Liver (tissue), 8 donors: ENCODE measurements at regions not wholly inside any gene's neighbourhood (a gene's known extent, or its start where the extent isn't known, plus 50 kb on each side); places are given as distances from the start of the nearest gene placed in this dataset.

ENCODE experiments used
- DNase-seq: peaks from one replicate; pipeline ENCODE4 v3.0.0-alpha.2; 2017; ENCODE audit warnings: low spot score
- H3K27ac ChIP-seq, 2 donors: one replicate each; pipeline ENCODE4 v1.7.0; 2013; ENCODE audit warnings: inconsistent platforms in 2 of 2, low read length in 2 of 2, control low read depth in 1 of 2, low read depth in 1 of 2, mild to moderate bottlenecking in 1 of 2
- H3K27me3 ChIP-seq, 4 donors: one replicate each; pipeline versions ENCODE4 v1.6.1 to v1.7.0; 2013; ENCODE audit warnings: low read length in 3 of 4, inconsistent platforms in 1 of 4, mild to moderate bottlenecking in 1 of 4, moderate library complexity in 1 of 4; ENCODE audit not compliant: control insufficient read depth in 4 of 4, insufficient read depth in 4 of 4
- H3K36me3 ChIP-seq, 4 donors: one replicate each; pipeline versions ENCODE4 v1.6.1 to v1.7.0; 2013; ENCODE audit warnings: low read length in 3 of 4, mild to moderate bottlenecking in 3 of 4, low read depth in 1 of 4, moderate library complexity in 1 of 4; ENCODE audit not compliant: control insufficient read depth in 4 of 4, insufficient read depth in 3 of 4
- H3K4me1 ChIP-seq, 4 donors: one replicate each; pipeline versions ENCODE4 v1.6.1 to v1.7.0; 2013; ENCODE audit warnings: low read length in 3 of 4, mild to moderate bottlenecking in 3 of 4, moderate library complexity in 1 of 4; ENCODE audit not compliant: control insufficient read depth in 4 of 4, insufficient read depth in 4 of 4
- H3K4me3 ChIP-seq, 3 donors: one replicate each; pipeline versions ENCODE4 v1.6.1 to v1.7.0; 2013; ENCODE audit warnings: low read length in 3 of 3, control low read depth in 1 of 3, low read depth in 1 of 3, mild to moderate bottlenecking in 1 of 3
- H3K9ac ChIP-seq, 2 donors: one replicate each; pipeline ENCODE4 v1.7.0; 2013; ENCODE audit warnings: low read length in 2 of 2, mild to moderate bottlenecking in 2 of 2, moderate library complexity in 2 of 2, control low read depth in 1 of 2, low read depth in 1 of 2
- H3K9me3 ChIP-seq, 4 donors: one replicate each; pipeline versions ENCODE4 v1.6.1 to v1.7.0; 2013; ENCODE audit warnings: low read length in 3 of 4; ENCODE audit not compliant: control insufficient read depth in 4 of 4
- ATF3 ChIP-seq: IDR thresholded peaks from 2 replicates; pipeline ENCODE4 v1.6.1; 2016; ENCODE audit warnings: antibody characterized with exemption
- CTCF ChIP-seq: fragments of 150-350 bp; IDR thresholded peaks from 2 replicates; pipeline ENCODE4 v1.5.1; 2017; ENCODE audit warnings: improper control_type of control experiment, low read depth, low read length; ENCODE audit not compliant: missing input control
- EGR1 ChIP-seq, 2 donors: IDR thresholded peaks; 2 replicates each; pipeline ENCODE4 v1.6.1; 2016 to 2018; ENCODE audit warnings: antibody characterized with exemption in 2 of 2, low read depth in 2 of 2
- FOXA1 ChIP-seq: IDR thresholded peaks from 2 replicates; pipeline ENCODE4 v1.6.1; 2016; ENCODE audit warnings: antibody characterized with exemption
- FOXA2 ChIP-seq: IDR thresholded peaks from 2 replicates; pipeline ENCODE4 v1.6.1; 2016; ENCODE audit warnings: antibody characterized with exemption
- GABPA ChIP-seq, 2 donors: IDR thresholded peaks in 1 of 2; conservative IDR thresholded peaks in 1 of 2; 2 replicates each; pipeline ENCODE4 v1.6.1; 2016; ENCODE audit warnings: antibody characterized with exemption in 2 of 2, mild to moderate bottlenecking in 1 of 2, moderate library complexity in 1 of 2
- HNF4A ChIP-seq, 2 donors: conservative IDR thresholded peaks; 2 replicates each; pipeline ENCODE4 v1.6.1; 2016; ENCODE audit warnings: antibody characterized with exemption in 2 of 2, mild to moderate bottlenecking in 2 of 2
- JUND ChIP-seq, 2 donors: IDR thresholded peaks; 2 replicates each; pipeline ENCODE4 v1.6.1; 2016; ENCODE audit warnings: antibody characterized with exemption in 2 of 2
- MAX ChIP-seq: IDR thresholded peaks from 2 replicates; pipeline ENCODE4 v1.6.1; 2016; ENCODE audit warnings: antibody characterized with exemption
- NR2F2 ChIP-seq: IDR thresholded peaks from 2 replicates; pipeline ENCODE4 v1.6.1; 2016; ENCODE audit warnings: antibody characterized with exemption
- RAD21 ChIP-seq, 2 donors: IDR thresholded peaks; 2 replicates each; pipeline ENCODE4 v1.6.1; 2016; ENCODE audit warnings: antibody characterized with exemption in 2 of 2, mild to moderate bottlenecking in 2 of 2
- REST ChIP-seq: IDR thresholded peaks from 2 replicates; pipeline ENCODE4 v1.6.1; 2016; ENCODE audit warnings: antibody characterized with exemption, mild to moderate bottlenecking
- YY1 ChIP-seq: IDR thresholded peaks from 2 replicates; pipeline ENCODE4 v1.6.1; 2016; ENCODE audit warnings: antibody characterized with exemption, mild to moderate bottlenecking
- ZBTB33 ChIP-seq: IDR thresholded peaks from 2 replicates; pipeline ENCODE4 v1.6.1; 2016; ENCODE audit warnings: antibody characterized with exemption
- WGBS: extraction: QIAGEN DNeasy Blood & Tissue Kit; methylation state at CpG from one replicate; pipeline ENCODE4 v1.1.7; 2013; 5-methylcytosine and 5-hydroxymethylcytosine counted together
- donor health status: healthy.
- donor health status: healthy.
- donor health status: healthy.
- donor health status: healthy.
- donor health status: healthy.

GRCh38 chr22:22771696-22772377 is 115.8 kb upstream of the IGLL5 start:
- Histone ChIP-seq H3K4me3 (no peak overlapping the region), H3K27me3 (no peaks in the 10 kb centered on the region), H3K36me3 (no peaks in the 10 kb centered on the region), H3K27ac (no peak overlapping the region), H3K9me3 (no peaks in the 10 kb centered on the region), H3K9ac (no peak overlapping the region), H3K4me1 (peaks cover 0 to 4% (median 2%) of the 10 kb centered on the region in 4 donors)
- TF ChIP-seq EGR1 (IDR thresholded peaks at IDR 0.05; ENCODE audit: low read depth in 2 of 2) (no peak), FOXA2 (no peak), ATF3 (no peak), YY1 (no peak), RAD21 (IDR thresholded peaks at IDR 0.05) (no peak), MAX (no peak), ZBTB33 (no peak), HNF4A (conservative IDR thresholded peaks at IDR 0.05) (no peak), JUND (IDR thresholded peaks at IDR 0.05) (no peak), REST (no peak), GABPA (IDR thresholded peaks at IDR 0.05 in 1 of 2, conservative IDR thresholded peaks at IDR 0.05 in 1 of 2) (no peak), CTCF (no peak)
- WGBS = 91% methylated on average over 4 of the region's 4 CpGs
- no peak for DNase-seq

GRCh38 chr22:22772396-22772795 is 115.2 kb upstream of the IGLL5 start:
- no peaks in the 10 kb centered on the region for H3K36me3 ChIP-seq
- H3K4me1 ChIP-seq = peaks cover 0 to 4% (median 2%) of the 10 kb centered on the region in 4 donors
- H3K9ac ChIP-seq = no peak overlapping the region
- TF ChIP-seq GABPA (IDR thresholded peaks at IDR 0.05 in 1 of 2, conservative IDR thresholded peaks at IDR 0.05 in 1 of 2) (no peak), FOXA2 (no peak), NR2F2 (no peak), RAD21 (IDR thresholded peaks at IDR 0.05) (no peak), FOXA1 (no peak), ZBTB33 (no peak), JUND (IDR thresholded peaks at IDR 0.05) (no peak), HNF4A (conservative IDR thresholded peaks at IDR 0.05) (no peak), EGR1 (IDR thresholded peaks at IDR 0.05; ENCODE audit: low read depth in 2 of 2) (no peak), YY1 (no peak)
- WGBS = 89% methylated on average over 9 of the region's 9 CpGs
- H3K27ac ChIP-seq = no peak overlapping the region
- H3K4me3 ChIP-seq = no peak overlapping the region
- H3K27me3 ChIP-seq = no peaks in the 10 kb centered on the region
- no peaks in the 10 kb centered on the region for H3K9me3 ChIP-seq
- DNase-seq = no peak
